ENCODE measurements at regions not wholly inside any gene's neighbourhood (a gene's known extent, or its start where the extent isn't known, plus 50 kb on each side); places are given as distances from the start of the nearest gene placed in this dataset.

- no peak overlapping the region for H3K4me3 ChIP-seq (ENCODE audit: low read depth, low read length)
- no peak for TF ChIP-seq CTCF (IDR thresholded peaks at IDR 0.05; ENCODE audit: low read depth, low read length)
These were observed 51.9 kb upstream of the ADAD1 start for GRCh38 chr4:122326908-122327307.

GRCh38 chr4:122328893-122329292 is 49.9 kb upstream of the ADAD1 start:
- TF ChIP-seq CTCF (IDR thresholded peaks at IDR 0.05; ENCODE audit: low read depth, low read length) = no peak
- H3K4me3 ChIP-seq (ENCODE audit: low read depth, low read length) = no peak overlapping the region
